Natural killer cell (primary cell): ENCODE measurements at regions not wholly inside any gene's neighbourhood (a gene's known extent, or its start where the extent isn't known, plus 50 kb on each side); places are given as distances from the start of the nearest gene placed in this dataset.

Experiments used
- ATAC-seq, 3 donors: fragments of 150-1000 bp in 2 of 3; fragments of 200-7000 bp in 1 of 3; cut with Tn5 transposase; 1 replicate in 1 of 3; 2 replicates in 2 of 3; pipeline ENCODE4 v1.10.0; 2021; ENCODE audit warnings: mild to moderate bottlenecking in 2 of 3, moderate library complexity in 2 of 3
- DNase-seq, 2 donors: peaks; one replicate each; pipeline versions ENCODE4 v3.0.0 to v3.0.0-alpha.2; 2013 to 2021; ENCODE audit warnings: mixed read lengths in 1 of 2
- H3K27ac ChIP-seq: one replicate; pipeline ENCODE4 v1.5.1; 2013; ENCODE audit warnings: mild to moderate bottlenecking, low read length
- H3K27me3 ChIP-seq: one replicate; pipeline ENCODE4 v1.6.1; 2013; ENCODE audit warnings: low read length; ENCODE audit not compliant: control insufficient read depth, insufficient read depth
- H3K36me3 ChIP-seq: one replicate; pipeline ENCODE4 v1.6.1; 2013; ENCODE audit warnings: low read length; ENCODE audit not compliant: control insufficient read depth, insufficient read depth
- H3K4me1 ChIP-seq: one replicate; pipeline ENCODE4 v1.6.1; 2013; ENCODE audit warnings: low read length; ENCODE audit not compliant: control insufficient read depth, insufficient read depth
- H3K4me3 ChIP-seq: one replicate; pipeline ENCODE4 v1.5.1; 2013; ENCODE audit warnings: low read length
- H3K9me3 ChIP-seq: one replicate; pipeline ENCODE4 v1.6.1; 2013; ENCODE audit warnings: low read length; ENCODE audit not compliant: control insufficient read depth, insufficient read depth
- H3K27ac Mint-ChIP-seq, 2 donors: one replicate each; pipeline ENCODE4 v1.8.0; 2022; ENCODE audit warnings: mild to moderate bottlenecking in 2 of 2, mixed read lengths in 2 of 2, moderate library complexity in 1 of 2
- H3K27me3 Mint-ChIP-seq, 2 donors: one replicate each; pipeline ENCODE4 v1.8.0; 2022; ENCODE audit warnings: low read depth in 2 of 2, mixed read lengths in 2 of 2
- H3K36me3 Mint-ChIP-seq: one replicate; pipeline ENCODE4 v1.8.0; 2022; ENCODE audit warnings: mixed read lengths
- H3K4me1 Mint-ChIP-seq, 2 donors: one replicate each; pipeline ENCODE4 v1.8.0; 2022; ENCODE audit warnings: mixed read lengths in 2 of 2
- H3K4me3 Mint-ChIP-seq: one replicate; pipeline ENCODE4 v1.8.0; 2022; ENCODE audit warnings: mild to moderate bottlenecking, moderate library complexity, mixed read lengths
- H3K9me3 Mint-ChIP-seq, 2 donors: one replicate each; pipeline ENCODE4 v1.8.0; 2022; ENCODE audit warnings: mixed read lengths in 2 of 2
- CTCF ChIP-seq: fragments of 200-600 bp; IDR thresholded peaks from one replicate; pipeline ENCODE4 v1.8.0; 2022; ENCODE audit warnings: antibody characterized with exemption
- WGBS: methylation state at CpG from one replicate; pipeline ENCODE4 v1.1.7; 2013; ENCODE audit warnings: missing lambda C conversion rate; ENCODE audit not compliant: insufficient coverage; 5-methylcytosine and 5-hydroxymethylcytosine counted together
- intact Hi-C: fragments of 100-400 bp; cut with micrococcal nuclease; formaldehyde crosslinking; loops from one replicate; pipeline ENCODE4 v1.14.2; 2022

- Histone ChIP-seq H3K36me3 (no peaks in the 10 kb centered on the region), H3K27ac (no peak overlapping the region), H3K4me3 (no peak overlapping the region), H3K27me3 (no peaks in the 10 kb centered on the region), H3K4me1 (no peaks in the 10 kb centered on the region), H3K9me3 (no peaks in the 10 kb centered on the region)
- H3K36me3 Mint-ChIP-seq = no peaks in the 10 kb centered on the region
- intact Hi-C loops = no loop called here
- H3K27ac Mint-ChIP-seq = no peak overlapping the region
- H3K9me3 Mint-ChIP-seq = peaks cover 7 to 15% of the 10 kb centered on the region in 2 donors
- H3K4me1 Mint-ChIP-seq = no peaks in the 10 kb centered on the region
- no peak overlapping the region for H3K4me3 Mint-ChIP-seq
- DNase-seq (no peak), ATAC-seq (no peak)
- 69% methylated on average over 3 of the region's 5 CpGs for WGBS
- no peaks in the 10 kb centered on the region for H3K27me3 Mint-ChIP-seq
- no peak for TF ChIP-seq CTCF
These were observed 473.7 kb upstream of the SYT1 start for GRCh38 chr12:78390920-78391319.

DNA sequence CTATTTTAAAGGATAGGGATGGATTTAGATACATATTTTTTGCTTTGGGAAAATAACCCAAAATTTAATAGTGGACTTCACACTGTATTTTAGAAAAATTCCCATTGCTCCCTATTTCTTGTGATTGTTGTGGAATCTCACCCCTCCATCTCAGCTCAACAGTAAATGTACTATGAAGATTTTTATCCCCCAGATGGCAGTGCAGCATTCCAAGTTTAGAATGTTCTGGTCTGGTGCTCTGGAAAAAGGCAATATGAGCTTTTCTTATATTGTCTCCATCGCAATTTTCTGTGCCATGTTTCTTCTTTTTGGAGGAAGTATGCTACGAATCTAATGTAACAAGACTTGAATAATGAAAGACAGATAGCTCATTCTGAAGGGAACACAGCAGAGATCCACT, 471.7 kb upstream of the SYT1 start:
- intact Hi-C loops = no loop called here
- WGBS = 15% methylated on average over 2 of the region's 2 CpGs
- H3K36me3 ChIP-seq = no peaks in the 10 kb centered on the region
- no peak overlapping the region for H3K4me3 ChIP-seq
- Mint-ChIP-seq H3K27ac (no peak overlapping the region), H3K9me3 (peaks cover 6 to 10% of the 10 kb centered on the region in 2 donors), H3K4me1 (no peaks in the 10 kb centered on the region), H3K4me3 (no peak overlapping the region), H3K27me3 (no peaks in the 10 kb centered on the region), H3K36me3 (no peaks in the 10 kb centered on the region)
- DNase-seq = no peak
- H3K4me1 ChIP-seq = no peaks in the 10 kb centered on the region
- no peak for ATAC-seq
- H3K27me3 ChIP-seq = no peaks in the 10 kb centered on the region
- TF ChIP-seq CTCF = no peak
- H3K27ac ChIP-seq = no peak overlapping the region
- no peaks in the 10 kb centered on the region for H3K9me3 ChIP-seq

DNA sequence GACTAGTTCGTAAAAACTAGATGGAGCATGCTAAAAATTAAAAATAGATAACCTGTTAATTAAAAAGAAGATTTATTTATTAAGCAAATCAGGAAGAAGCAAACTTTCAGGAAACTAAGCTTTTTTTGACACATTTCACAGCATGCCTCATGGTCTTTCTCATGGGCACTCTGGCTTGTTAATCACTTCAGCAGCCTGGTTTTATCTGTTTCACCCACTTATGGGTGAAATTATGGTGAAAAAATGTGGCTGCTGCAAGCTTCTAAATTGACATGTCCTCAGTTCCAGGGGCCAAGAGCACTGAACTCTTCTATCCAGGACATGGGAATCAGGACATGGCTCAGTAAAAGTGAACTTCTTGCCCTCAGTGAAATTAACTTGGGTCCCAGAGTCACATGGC, 468.6 kb upstream of the SYT1 start:
- DNase-seq = no peak
- peaks cover 11 to 13% of the 10 kb centered on the region in 2 donors for H3K9me3 Mint-ChIP-seq
- H3K27me3 Mint-ChIP-seq = no peaks in the 10 kb centered on the region
- H3K27ac ChIP-seq = no peak overlapping the region
- no peak overlapping the region for H3K27ac Mint-ChIP-seq
- TF ChIP-seq CTCF = no peak
- no CpG with 5 or more reads among the region's 1 CpG for WGBS
- no peak for ATAC-seq
- H3K36me3 ChIP-seq = no peaks in the 10 kb centered on the region
- H3K9me3 ChIP-seq = no peaks in the 10 kb centered on the region
- H3K4me3 ChIP-seq = no peak overlapping the region
- no peak overlapping the region for H3K4me3 Mint-ChIP-seq
- no peaks in the 10 kb centered on the region for H3K27me3 ChIP-seq
- no peaks in the 10 kb centered on the region for H3K4me1 Mint-ChIP-seq
- no peaks in the 10 kb centered on the region for H3K4me1 ChIP-seq
- intact Hi-C loops = no loop called here
- H3K36me3 Mint-ChIP-seq = no peaks in the 10 kb centered on the region

- TF ChIP-seq CTCF = no peak
- Histone ChIP-seq H3K4me1 (no peaks in the 10 kb centered on the region), H3K9me3 (no peaks in the 10 kb centered on the region), H3K27ac (no peak overlapping the region), H3K36me3 (no peaks in the 10 kb centered on the region), H3K27me3 (no peaks in the 10 kb centered on the region), H3K4me3 (no peak overlapping the region)
- peaks cover 9 to 11% of the 10 kb centered on the region in 2 donors for H3K9me3 Mint-ChIP-seq
- ATAC-seq (no peak), DNase-seq (no peak)
- WGBS = 94% methylated on average over 1 of the region's 1 CpG
- H3K27me3 Mint-ChIP-seq = no peaks in the 10 kb centered on the region
- H3K36me3 Mint-ChIP-seq = no peaks in the 10 kb centered on the region
- no peaks in the 10 kb centered on the region for H3K4me1 Mint-ChIP-seq
- no peak overlapping the region for H3K4me3 Mint-ChIP-seq
- H3K27ac Mint-ChIP-seq = no peak overlapping the region
- intact Hi-C loops = no loop called here
These were observed 468.0 kb upstream of the SYT1 start for GRCh38 chr12:78396538-78396937.
